CD4-positive, alpha-beta T cell treated with Interleukin-12 subunit alpha and Interleukin-12 subunit beta, for 1 hour (primary cell): ENCODE measurements at regions not wholly inside any gene's neighbourhood (a gene's known extent, or its start where the extent isn't known, plus 50 kb on each side); places are given as distances from the start of the nearest gene placed in this dataset.

ENCODE experiments used
- DNase-seq: peaks from one replicate; pipeline ENCODE4 v3.0.0-alpha.2; 2020

DNA sequence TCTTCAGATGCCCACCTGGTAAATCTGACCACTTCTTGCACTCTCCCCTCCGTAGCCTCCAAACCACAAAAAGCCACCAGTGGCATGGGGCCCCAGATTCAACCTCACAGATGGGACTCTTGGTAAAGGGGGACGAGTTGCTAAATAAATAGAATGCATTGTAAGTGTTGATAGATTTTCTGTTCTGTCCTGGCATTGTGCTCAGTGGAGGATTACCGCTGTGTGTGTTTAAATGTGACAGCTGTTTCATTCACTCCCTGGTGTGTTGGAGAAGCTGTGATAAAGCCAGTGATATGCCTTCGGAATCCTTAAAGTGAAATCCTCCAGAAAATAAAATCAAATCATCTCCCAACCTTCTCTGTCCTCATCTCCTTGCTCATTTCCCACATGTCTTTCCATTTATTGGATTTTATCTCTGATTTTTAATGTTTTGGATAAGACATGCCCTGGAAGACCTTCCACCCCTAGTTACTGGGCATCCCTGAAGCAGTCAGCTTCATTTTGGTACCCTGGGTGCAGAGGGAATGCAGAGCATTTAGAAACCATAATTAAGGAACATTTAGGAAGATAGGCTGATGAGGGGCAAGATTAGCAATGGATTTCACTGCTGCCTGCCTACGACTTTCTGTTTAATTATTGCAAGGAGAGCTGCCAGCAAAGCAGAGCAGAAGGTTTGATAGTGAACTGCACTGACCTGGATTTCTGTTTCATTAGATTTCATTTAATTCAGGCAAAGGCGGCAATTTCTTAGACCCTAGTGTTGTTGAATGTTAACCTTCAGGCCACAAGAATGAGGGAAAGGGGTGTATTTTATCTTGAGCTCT, 460.9 kb upstream of the KIRREL3 start:
- no peak for DNase-seq

DNA sequence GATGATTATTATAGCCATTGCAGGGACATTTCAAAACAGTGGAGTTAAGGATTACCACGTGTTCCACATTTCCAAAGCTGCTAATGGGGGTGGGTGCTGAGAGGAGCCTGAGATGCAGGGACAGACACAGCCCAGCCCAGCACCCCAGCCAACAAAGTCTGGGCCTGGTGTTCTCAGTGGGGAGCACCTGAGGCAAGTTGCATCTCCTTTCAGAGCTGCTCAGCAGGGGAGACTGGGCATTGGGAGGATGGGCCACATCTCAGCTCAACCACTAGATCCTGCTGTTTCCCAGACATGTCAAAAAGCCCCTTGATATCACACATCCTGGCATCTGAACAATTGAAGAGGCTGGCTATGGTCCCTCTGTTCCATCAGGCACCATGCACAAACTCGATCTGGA, 458.0 kb upstream of the KIRREL3 start:
- no peak for DNase-seq

DNA sequence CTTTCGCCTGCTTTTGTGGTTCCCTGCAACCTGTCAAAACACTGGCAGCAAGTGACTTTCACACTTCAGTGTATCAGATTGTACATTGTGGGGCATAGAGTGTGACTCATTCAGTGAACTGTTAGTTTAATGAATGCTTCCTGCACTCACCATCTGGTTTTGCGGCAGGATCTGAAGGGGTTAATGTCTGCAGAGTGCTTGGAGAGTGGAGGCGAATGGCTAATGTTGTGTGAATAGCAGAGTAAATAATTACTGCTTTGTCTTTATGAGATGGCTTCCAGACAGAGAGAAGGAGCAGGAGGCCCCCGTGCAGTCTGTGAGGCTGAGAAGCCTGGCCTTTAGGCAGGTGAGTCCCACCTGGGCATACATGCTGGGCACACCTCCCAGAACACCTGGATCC, 454.3 kb upstream of the KIRREL3 start:
- no peak for DNase-seq

DNA sequence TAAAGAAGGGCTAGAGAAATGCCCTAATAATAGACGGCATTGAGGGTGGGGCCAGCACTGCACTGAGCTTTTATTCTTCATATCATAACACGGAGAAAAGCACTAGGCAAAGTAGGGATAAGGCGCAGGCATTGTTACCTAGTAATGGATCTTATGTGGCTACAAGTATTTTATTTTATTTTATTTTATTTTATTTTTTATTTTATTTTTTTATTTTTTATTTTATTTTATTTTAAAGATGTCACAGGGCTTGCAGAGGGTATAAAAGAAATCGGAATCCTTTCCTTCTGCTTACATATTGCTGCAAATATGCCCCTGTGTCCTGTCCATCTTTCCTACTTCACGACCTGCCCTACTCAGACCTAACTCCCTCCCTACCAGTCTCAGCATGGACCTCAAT, 452.0 kb upstream of the KIRREL3 start:
- DNase-seq, result no peak

DNA sequence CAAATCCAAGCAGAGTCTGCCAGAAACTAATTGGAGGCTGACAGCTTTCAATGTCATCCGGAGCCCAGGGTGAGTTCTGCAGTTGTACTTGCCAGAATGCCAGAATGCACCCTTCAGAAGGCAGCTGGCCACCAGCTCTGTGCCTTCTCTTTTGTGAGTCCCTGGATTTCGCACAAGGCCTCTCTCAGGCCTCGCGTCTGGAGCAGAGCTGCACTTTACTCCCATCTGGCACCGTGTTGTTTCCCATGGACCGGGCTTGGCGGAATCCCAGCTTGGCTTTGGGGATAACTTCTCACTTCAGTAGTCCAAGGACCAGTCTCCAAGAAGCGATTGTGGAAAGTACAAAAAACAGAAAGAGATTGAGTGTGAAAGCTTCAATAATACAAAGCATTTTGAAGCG, 451.3 kb upstream of the KIRREL3 start:
- DNase-seq, result no peak

DNA sequence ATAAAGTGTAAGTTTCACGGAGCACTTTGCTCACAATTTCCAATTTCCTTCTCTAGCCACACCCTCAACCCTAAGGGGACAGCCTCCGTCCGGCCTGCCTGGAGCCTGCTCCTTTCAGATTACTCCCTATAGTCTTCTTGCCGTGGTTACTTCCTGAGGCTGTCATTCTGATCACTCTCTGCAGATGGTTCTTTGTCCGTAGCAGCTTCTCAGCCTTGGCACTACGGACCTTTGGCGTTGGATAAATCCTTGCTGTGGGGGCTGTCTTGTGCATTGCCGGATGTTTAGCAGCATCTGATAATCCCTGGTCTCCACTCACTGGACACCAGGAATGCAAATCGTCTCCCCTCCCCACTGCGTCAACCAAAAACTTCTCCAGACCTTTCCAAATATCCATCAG, 447.5 kb upstream of the KIRREL3 start:
- DNase-seq, result no peak

DNA sequence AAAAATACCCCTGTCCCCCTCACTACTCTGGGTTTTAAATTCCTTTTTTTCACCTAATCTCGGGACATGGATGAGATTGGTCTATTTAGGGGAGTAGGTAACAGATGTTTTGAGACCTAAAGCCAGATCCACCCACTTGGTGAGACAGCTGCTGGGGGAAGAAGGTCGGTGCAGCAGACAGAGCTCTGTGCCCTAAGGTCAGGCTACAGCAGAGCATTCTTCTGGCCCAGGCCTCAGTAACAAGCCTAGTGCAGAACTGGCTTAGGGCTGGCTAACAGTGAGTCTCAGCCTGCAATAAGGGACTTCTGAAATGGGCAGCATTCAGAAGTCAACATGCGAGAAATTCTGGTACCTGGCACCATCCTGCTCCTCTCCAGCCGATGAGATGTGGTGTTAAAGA, 444.9 kb upstream of the KIRREL3 start:
- DNase-seq, result no peak

DNA sequence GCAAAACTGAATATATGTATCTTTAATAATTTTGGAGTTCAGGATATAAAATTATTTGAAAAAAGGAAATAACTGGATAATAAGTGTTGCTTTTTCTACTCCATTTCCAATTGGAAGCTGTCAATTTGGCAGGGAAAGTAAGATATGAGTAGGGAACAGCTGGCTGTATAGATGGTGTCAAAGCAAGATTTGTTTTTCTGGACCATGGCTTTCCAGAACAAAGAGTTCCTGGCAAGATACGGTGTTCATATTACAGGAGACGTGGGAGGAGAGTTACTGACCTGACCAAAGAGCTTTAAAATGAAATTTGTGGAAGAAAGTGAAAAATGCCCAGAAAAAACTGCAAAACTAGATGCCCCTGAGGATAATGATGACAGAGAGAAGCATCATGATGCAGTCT, 442.7 kb upstream of the KIRREL3 start:
- DNase-seq, result no peak

DNA sequence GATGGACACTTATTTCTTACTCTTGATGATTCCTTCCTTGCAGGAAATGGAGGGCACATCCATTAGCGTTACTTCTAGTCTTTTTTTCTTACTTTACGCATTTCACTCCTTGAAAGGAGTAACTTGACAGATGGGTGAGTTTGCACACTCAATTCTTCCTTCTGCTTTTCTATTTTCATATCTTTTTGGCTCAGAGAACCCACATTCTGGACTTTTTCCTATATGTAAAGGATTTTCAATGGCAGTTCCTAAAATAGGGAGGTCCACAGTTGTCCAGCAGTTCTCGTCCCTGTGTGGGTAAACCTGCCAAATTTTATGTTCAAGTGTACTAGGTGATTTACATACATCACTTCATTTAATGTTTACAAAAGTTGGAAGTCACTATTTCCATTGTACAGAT, 440.0 kb upstream of the KIRREL3 start:
- DNase-seq, result no peak

DNA sequence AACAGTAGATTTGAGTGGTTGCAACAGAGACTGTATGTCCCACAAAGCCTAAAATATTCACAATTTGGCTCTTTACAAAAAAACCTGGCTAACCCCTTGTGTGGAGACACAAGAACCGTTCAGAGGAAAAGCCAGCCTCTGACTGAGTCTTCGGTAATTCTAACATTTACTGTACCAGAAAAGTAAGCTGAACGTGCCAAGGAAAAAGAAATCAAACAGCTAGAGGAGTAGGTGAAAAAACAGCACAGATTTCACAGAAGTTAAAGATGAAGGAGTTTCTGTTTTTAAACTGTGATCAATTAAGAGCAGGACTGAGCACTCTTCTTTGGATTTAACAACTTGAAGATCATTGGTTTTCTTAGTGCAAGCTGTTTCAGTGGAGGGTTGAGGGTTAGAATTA, 424.7 kb upstream of the KIRREL3 start:
- no peak for DNase-seq

DNA sequence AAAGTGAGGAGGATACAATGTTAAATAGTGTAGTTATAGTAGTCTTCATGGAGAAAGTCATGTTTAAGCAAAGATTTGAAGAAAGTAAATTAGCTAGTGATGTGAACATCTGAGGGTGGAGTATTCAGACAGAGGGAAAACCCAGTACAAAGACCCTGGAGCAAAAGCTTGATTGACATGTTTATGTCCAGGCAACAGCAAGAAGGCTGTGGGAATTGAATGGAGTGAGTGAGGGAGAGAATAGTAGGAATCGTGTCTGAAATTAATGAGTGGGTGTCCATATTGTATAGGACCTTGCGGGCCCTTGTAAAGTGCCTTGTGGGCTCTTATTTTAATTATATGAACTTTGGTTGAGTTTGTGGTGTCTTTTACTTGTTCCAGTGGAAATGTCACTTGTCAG, 424.1 kb upstream of the KIRREL3 start:
- DNase-seq, result no peak

DNA sequence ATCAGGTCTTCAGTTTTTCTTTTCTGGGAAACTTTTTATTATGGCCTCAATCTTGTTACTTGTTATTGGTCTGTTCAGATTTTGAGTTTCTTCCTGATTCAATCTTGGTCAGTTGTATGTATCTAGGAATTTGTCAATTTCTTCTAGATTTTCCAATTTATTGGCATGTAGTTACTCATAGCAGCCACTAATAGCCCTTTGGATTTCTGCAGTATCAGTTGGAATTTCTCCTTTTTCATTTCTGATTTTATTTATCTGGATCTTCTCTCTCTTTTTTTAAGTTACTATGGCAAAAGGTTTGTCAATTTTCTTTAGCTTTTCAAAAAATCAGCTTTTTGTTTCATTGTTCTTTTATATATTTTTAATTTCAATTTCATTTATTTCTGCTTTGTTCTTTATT, 419.6 kb upstream of the KIRREL3 start:
- DNase-seq, result no peak

DNA sequence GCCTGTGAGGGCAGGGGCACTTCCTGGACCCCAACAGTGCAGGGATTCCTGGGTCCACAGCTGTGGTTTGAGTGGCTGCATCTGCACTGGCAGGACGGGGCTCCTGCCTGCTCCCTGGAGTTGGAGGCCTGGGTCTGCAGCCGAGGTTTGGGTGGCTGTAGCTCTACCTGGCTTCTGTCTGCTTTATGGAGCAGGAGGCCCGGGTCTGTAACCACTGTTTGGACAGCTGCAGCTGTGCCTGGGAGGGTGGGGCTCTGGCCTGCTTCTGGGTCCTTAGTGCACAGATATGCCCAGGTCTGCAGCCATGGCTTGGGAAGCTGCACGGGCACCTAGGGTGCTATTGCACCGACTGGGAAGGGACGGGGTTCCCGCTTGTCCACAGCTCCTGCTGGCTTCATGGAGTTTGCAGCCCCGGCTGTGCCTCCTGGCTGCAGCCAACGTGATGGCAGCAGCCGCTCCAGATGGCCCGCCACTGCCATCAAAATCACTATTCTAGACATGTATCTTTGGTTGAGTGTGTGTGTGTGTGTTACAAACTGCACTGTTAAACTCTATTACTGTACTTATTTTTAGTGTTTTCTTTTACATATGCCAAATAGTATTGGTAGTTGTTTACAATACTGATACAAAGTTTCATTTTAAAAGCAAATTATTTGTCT, 412.3 kb upstream of the KIRREL3 start:
- no peak for DNase-seq

DNA sequence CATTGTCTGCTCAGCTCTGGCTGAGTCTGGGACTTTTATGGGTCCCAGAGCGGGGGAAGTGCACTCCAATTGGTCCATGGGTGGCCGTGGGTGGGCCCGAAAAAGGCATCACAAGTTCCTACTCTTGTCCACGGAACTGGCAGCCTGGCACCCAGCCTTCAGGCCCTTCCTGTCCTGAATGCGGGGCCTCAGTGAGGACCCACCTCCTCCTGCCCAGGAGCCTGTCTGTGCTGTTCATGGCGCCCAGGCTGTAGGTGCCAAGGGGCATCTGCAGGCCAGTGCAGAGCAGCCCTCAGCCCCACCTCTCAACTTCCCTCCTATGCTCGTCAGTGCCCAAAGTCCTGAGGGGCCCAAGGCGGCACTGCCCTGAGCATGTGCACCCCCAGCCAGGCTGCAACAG, 411.7 kb upstream of the KIRREL3 start:
- no peak for DNase-seq

DNA sequence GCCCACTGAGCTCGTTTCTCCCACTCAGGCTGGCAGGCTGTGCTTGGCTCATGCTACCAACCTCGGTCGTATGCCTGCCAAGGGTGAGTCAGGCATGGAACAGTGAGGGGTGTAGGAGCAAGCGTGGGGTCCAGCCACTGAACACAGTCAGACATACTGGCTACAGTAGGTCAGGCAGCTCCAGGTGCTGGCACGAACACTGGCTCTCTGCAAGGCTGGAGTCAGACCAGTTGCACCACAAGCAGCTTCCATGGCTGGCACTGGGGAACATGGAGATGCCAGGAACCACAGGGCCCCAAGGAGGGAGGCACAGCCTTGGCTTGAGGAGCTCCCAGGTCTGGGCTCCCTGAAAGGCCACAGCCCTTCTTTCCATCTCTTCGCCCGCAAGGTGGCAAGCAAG, 410.7 kb upstream of the KIRREL3 start:
- DNase-seq, result no peak

DNA sequence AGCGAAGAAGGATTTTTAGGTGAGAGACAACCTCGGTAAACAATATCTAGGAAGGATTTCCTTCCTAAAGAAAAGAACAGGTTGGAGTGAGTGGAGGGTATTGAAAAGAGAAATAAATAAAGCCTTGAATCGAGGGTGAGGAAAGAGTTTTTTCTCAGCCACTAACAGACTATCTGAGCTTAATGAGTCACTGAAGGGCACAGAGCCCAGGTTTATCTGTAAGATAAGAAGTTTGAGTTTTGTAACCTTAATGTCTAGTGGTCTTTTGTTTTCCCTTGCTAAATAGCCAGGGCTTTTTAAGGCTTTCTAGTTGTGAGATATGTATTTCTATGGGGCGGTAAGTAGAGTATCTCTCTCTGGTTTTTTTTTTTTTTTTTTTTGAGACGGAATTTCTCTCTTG, 394.5 kb upstream of the KIRREL3 start:
- DNase-seq, result no peak

DNA sequence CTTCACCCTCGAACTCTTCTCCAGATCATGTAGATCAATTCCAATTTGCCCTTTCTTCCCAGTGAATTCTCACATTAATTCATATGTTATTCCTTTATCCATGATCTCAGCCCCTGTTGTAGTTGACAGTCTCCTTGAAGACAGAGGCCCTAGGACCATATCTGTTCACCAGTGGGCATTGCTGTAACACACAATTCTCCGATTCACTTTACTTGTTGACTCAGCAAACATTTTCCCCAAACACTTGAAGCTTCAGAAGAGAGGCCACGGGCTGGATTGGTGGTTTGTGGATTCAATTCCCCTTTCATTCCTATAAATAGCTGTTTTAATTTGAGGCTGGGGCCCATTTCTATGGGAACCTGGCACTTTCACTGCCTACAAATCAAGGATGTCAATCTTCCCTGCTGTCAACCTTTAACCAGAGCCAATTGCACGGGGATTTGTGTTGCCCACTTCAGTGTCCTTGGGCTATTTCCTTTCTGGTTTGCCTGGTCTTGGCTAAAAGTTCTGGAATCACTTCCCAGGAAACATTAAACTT, 393.0 kb upstream of the KIRREL3 start:
- no peak for DNase-seq

DNA sequence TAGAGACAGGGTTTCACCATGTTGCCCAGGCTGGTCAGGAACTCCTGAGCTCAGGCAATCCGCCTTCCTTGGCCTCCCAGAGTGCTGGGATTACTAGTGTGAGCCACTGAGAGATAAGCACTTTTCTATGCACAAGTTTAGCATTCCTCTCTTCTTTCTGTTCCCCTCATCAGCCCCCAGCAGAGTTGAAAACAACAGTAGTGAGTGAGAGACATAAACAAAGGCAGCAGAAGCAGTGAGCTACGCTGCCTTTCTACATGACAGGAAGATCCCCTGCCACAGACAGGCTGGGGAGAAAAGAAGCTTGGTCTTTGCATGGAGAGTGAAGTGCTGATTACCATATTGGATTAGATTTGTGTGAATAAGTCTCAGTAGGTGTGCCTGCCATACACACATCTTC, 392.0 kb upstream of the KIRREL3 start:
- no peak for DNase-seq

DNA sequence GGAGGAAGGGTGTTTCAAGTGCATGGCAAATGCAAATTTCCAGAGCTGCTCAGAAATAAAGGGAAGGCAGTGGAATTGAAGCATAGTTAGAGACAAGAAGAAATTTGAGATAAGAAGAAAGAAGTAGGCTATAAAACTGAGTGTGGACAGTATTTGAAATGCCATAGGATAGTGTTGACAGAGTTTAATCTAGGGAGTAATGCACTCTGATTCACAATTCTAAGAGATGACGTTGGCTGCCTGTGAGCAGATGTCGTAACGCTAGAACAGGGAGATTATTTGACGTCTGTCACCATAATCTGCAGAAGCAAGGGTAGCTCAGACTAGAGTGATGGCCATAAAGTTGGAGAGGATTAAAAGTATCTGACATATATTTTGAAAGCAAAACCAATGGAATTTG, 389.9 kb upstream of the KIRREL3 start:
- DNase-seq, result no peak

DNA sequence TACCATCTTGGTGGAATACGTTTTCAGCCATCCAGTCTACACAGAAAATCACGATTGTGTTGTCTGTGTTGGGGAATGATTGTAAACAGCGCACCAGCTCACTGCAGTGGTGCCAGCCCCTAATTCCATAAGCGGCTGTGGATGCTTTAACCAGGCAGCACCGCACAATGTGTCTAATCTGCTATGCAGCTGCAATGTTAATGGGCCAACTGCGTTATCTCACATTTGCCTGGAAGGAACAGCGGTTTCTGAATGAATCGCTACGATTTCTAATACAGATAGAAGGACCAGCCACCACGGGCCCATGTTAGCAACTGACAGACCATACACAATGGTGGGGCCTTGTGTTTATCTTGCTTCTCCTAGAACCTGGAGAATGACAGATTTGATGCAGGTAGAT, 384.5 kb upstream of the KIRREL3 start:
- DNase-seq, result no peak

DNA sequence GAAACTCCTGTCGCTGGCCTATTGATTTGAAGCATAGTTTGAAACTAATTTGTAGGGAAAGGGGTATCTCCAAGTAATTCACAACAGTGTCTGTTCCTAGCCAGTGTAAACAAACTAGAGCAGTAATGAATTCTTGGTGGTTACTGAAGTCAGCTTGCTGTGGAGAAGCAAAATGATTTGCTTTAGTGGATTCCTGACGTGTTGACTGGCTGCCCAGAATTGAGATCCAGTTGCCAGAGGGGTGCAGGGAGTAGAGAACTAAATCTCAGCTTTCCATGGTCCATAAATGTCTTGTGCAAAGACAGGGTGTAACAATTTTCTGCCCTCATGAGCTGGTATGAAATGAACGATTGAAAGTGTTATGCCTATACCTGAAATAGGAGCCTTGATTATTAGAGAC, 382.5 kb upstream of the KIRREL3 start:
- DNase-seq, result no peak

DNA sequence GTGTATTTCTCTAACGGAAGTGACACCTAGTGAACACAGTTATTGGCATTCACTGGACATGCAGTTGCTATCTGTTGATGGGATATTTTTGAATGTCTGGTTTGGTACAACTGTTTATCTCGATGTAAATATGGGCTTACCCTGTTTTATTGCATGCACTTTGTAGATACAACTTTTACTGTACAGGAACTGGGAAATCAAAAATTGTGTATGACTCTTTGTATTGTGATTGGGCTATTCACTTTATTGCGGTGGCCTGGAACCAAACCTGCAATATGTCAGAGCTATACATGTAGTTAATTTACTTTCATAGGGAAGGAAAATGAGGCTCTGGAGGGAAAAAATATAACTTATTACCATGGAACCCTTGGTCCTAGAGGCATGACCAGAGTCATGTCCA, 380.7 kb upstream of the KIRREL3 start:
- no peak for DNase-seq

DNA sequence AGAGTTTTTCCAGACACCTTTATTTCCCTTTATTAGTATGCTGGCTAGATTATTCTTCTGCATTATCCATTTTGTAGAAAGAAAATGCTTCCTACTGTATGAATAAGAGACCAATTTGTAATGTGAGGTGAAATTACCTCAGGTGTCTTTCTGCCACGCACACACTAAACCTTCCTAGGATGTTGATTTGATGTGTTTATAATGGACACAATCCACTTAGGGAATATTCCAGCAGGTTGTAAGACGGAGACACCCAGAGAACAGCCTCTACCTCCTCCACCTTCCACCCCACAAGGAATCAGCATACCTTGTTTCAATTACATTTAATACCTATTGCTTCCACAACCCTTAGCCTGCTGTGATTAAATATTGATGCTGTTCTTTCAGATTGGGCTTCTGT, 379.1 kb upstream of the KIRREL3 start:
- no peak for DNase-seq

DNA sequence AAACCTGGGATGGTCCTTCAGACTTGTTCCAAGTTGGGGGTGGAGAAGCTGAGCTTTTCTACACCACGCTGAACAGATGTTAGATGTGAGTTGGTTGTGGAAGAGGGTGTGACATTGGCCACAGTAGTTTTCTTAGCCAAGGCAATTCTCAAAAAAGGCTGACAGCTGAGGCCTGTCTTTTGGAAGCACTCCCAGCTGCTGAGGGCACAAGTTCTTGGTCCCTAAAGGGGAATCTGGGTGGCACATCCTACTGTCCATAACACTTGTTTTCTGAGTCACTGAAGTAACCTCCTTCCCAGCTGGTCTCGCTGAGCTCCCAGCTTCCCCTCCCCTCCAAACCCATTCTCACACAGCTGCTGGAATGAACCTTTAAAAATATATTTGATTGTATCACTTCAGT, 375.7 kb upstream of the KIRREL3 start:
- no peak for DNase-seq

DNA sequence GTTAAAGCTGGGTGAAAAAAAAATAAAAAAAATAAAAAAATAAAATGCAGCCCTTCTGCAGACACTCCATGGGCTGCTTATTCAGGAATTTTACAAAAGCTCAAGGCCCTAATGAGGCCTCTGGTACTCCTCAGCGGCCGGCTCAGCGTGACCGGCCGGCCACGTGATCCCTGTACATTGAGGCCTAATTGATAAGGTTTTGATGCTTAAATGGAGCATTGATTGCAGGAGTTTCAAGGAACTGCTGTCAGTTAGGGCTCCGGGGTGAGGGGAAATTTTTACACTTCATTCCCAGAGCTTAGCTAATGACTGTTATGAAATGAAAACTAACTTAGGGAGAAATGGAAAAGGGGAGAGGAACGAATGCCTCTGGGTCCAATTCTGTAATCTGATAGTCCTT, 368.8 kb upstream of the KIRREL3 start:
- no peak for DNase-seq
